DOHH2 (cell line): ENCODE measurements at regions not wholly inside any gene's neighbourhood (a gene's known extent, or its start where the extent isn't known, plus 50 kb on each side); places are given as distances from the start of the nearest gene placed in this dataset.

Experiments used
- CTCF ChIP-seq: fragments of 200-600 bp; sonication (generic); IDR thresholded peaks from one replicate; pipeline ENCODE4 v1.5.1; 2014; ENCODE audit warnings: antibody characterized with exemption, mild to moderate bottlenecking, low read depth, low read length; ENCODE audit not compliant: poor library complexity, severe bottlenecking
- EZH2phosphoT487 ChIP-seq: fragments of 200-600 bp; sonication (generic); IDR thresholded peaks from 2 replicates; pipeline ENCODE4 v1.6.1; 2017; ENCODE audit warnings: borderline replicate concordance, mild to moderate bottlenecking, antibody characterized with exemption, low read length, moderate library complexity, mixed read lengths

GRCh38 chr9:24351973-24352372, 193.7 kb downstream of the IZUMO3 start:
- TF ChIP-seq CTCF (no peak), EZH2phosphoT487 (no peak)
